Head of caudate nucleus (tissue), 42 donors: ENCODE measurements at regions not wholly inside any gene's neighbourhood (a gene's known extent, or its start where the extent isn't known, plus 50 kb on each side); places are given as distances from the start of the nearest gene placed in this dataset.
A peak's percentile ranks its signal among the peaks of the same experiment; 100 is the strongest.

Experiments
- DNase-seq, 42 donors: peaks; one replicate each; pipeline versions ENCODE4 v3.0.0 to v3.0.0-alpha.2; 2020 to 2021; ENCODE audit warnings: mixed read lengths in 7 of 42
- intact Hi-C: fragments of 100-400 bp; cut with DNase I; formaldehyde crosslinking; loops from one replicate; pipeline ENCODE4 v1.15.0; 2022

- intact Hi-C loops, result loop anchor here (5.0 kb wide), 1 partner anchor 1399 kb away; no protein-coding TSS in a partner anchor
- DNase-seq, result no peak
Observed at GRCh38 chr6:97443408-97444080, 160.5 kb upstream of the MMS22L start.

- intact Hi-C loops, result no loop called here
- DNase-seq, result no peak
Observed at GRCh38 chr6:97445407-97445806, 162.4 kb upstream of the MMS22L start.

- intact Hi-C loops, result no loop called here
- DNase-seq, result peak in 2 of 42 donors; percentile 26 to 31
Observed at GRCh38 chr6:97449444-97449966, 166.5 kb upstream of the MMS22L start.

GRCh38 chr6:97450087-97450486 is 167.1 kb upstream of the MMS22L start:
- intact Hi-C loops, result no loop called here
- DNase-seq, result peak in 1 of 42 donors; percentile 54

GRCh38 chr6:97456070-97456469 is 173.1 kb upstream of the MMS22L start:
- intact Hi-C loops, result no loop called here
- DNase-seq, result no peak

- intact Hi-C loops, result no loop called here
- DNase-seq, result no peak
Observed at GRCh38 chr6:97459535-97459934, 176.5 kb upstream of the MMS22L start.

GRCh38 chr6:97459986-97460385 is 177.0 kb upstream of the MMS22L start:
- no peak for DNase-seq
- intact Hi-C loops, result no loop called here

GRCh38 chr6:97460394-97461080 is 177.5 kb upstream of the MMS22L start:
- no peak for DNase-seq
- intact Hi-C loops, result no loop called here

- intact Hi-C loops, result no loop called here
Observed at GRCh38 chr6:97461218-97461617, 178.2 kb upstream of the MMS22L start.

GRCh38 chr6:97462031-97462430 is 179.0 kb upstream of the MMS22L start:
- no peak for DNase-seq
- intact Hi-C loops, result no loop called here

More at GRCh38 chr6:97461218-97461617, 178.2 kb upstream of the MMS22L start:
- DNase-seq, result no peak

GRCh38 chr6:97462938-97463598 is 180.1 kb upstream of the MMS22L start:
- intact Hi-C loops, result no loop called here

GRCh38 chr6:97465877-97466561 is 183.0 kb upstream of the MMS22L start:
- DNase-seq, result peak in 25 of 42 donors; percentile 5 to 71 (median 35)
- intact Hi-C loops, result no loop called here

More at GRCh38 chr6:97462938-97463598, 180.1 kb upstream of the MMS22L start:
- DNase-seq, result no peak

- intact Hi-C loops, result no loop called here
- no peak for DNase-seq
Observed at GRCh38 chr6:97468981-97469380, 186.0 kb upstream of the MMS22L start.

- intact Hi-C loops, result no loop called here
Observed at GRCh38 chr6:97469451-97469850, 186.4 kb upstream of the MMS22L start.

GRCh38 chr6:97470322-97470721 is 187.3 kb upstream of the MMS22L start:
- intact Hi-C loops, result no loop called here
- DNase-seq, result no peak

More at GRCh38 chr6:97469451-97469850, 186.4 kb upstream of the MMS22L start:
- no peak for DNase-seq

GRCh38 chr6:97473979-97474378 is 191.0 kb upstream of the MMS22L start:
- intact Hi-C loops, result no loop called here
- no peak for DNase-seq

GRCh38 chr6:97497713-97498331 is 214.8 kb upstream of the MMS22L start:
- peak; percentile 47 to 94 (median 82) for DNase-seq
- intact Hi-C loops, result no loop called here

- intact Hi-C loops, result no loop called here
- peak in 27 of 42 donors; percentile 5 to 55 (median 24) for DNase-seq
Observed at GRCh38 chr6:97501853-97502252, 218.8 kb upstream of the MMS22L start.

GRCh38 chr6:97508646-97509045 is 225.6 kb upstream of the MMS22L start:
- no peak for DNase-seq
- intact Hi-C loops, result no loop called here
